HG03060 (cell line): ENCODE measurements at regions not wholly inside any gene's neighbourhood (a gene's known extent, or its start where the extent isn't known, plus 50 kb on each side); places are given as distances from the start of the nearest gene placed in this dataset.
"Not testable (repeated sequence)": the region's sequence is repeated elsewhere in the genome, so short reads cannot be mapped to it uniquely, and the experiment has no call there.

ENCODE experiments used
- ATAC-seq: cut with Tn5 transposase; IDR thresholded peaks from one replicate; pipeline ENCODE4 v1.9.1; 2021; ENCODE audit warnings: low read depth, moderate number of reproducible peaks; ENCODE audit not compliant: unreplicated experiment

GRCh38 chr5:107020626-107021025 lies 650.1 kb downstream of the EFNA5 start:
- no peak for ATAC-seq

GRCh38 chr5:107017616-107018015 lies 653.1 kb downstream of the EFNA5 start:
- no peak for ATAC-seq

GRCh38 chr5:107012371-107012770 lies 658.4 kb downstream of the EFNA5 start:
- ATAC-seq, result no peak

GRCh38 chr5:107011605-107012004 lies 659.1 kb downstream of the EFNA5 start:
- ATAC-seq, result no peak

GRCh38 chr5:107010060-107010459 lies 660.7 kb downstream of the EFNA5 start:
- no peak for ATAC-seq

- no peak for ATAC-seq
Observed at GRCh38 chr5:107005653-107006052, 665.1 kb downstream of the EFNA5 start.

GRCh38 chr5:107005161-107005560 lies 665.6 kb downstream of the EFNA5 start:
- ATAC-seq, result no peak

- no peak for ATAC-seq
Observed at GRCh38 chr5:107002115-107002514, 668.6 kb downstream of the EFNA5 start.

GRCh38 chr5:106999506-106999905 lies 671.2 kb downstream of the EFNA5 start:
- not testable (repeated sequence) for ATAC-seq

- no peak for ATAC-seq
Observed at GRCh38 chr5:106986006-106986405, 684.7 kb downstream of the EFNA5 start.

- no peak for ATAC-seq
Observed at GRCh38 chr5:106985174-106985573, 685.6 kb downstream of the EFNA5 start.

- not testable (repeated sequence) for ATAC-seq
Observed at GRCh38 chr5:106979178-106979577, 691.6 kb downstream of the EFNA5 start.

GRCh38 chr5:106978582-106979165 lies 692.1 kb downstream of the EFNA5 start:
- ATAC-seq, result not testable (repeated sequence)

GRCh38 chr5:106976363-106976762 lies 694.4 kb downstream of the EFNA5 start:
- no peak for ATAC-seq

- ATAC-seq, result no peak
Observed at GRCh38 chr5:106974272-106974671, 696.5 kb downstream of the EFNA5 start.

GRCh38 chr5:106966686-106967315 lies 703.9 kb downstream of the EFNA5 start:
- ATAC-seq, result no peak

GRCh38 chr5:106964132-106964531 lies 706.6 kb downstream of the EFNA5 start:
- ATAC-seq, result no peak

GRCh38 chr5:106963630-106964029 lies 707.1 kb downstream of the EFNA5 start:
- no peak for ATAC-seq

GRCh38 chr5:106962464-106963230 lies 708.1 kb downstream of the EFNA5 start:
- no peak for ATAC-seq

GRCh38 chr5:106959387-106959786 lies 711.4 kb downstream of the EFNA5 start:
- no peak for ATAC-seq

GRCh38 chr5:106957336-106957735 lies 713.4 kb downstream of the EFNA5 start:
- no peak for ATAC-seq

- ATAC-seq, result no peak
Observed at GRCh38 chr5:106956886-106957285, 713.9 kb downstream of the EFNA5 start.
